ENCODE measurements at regions not wholly inside any gene's neighbourhood (a gene's known extent, or its start where the extent isn't known, plus 50 kb on each side); places are given as distances from the start of the nearest gene placed in this dataset.
"Not testable (repeated sequence)": the region's sequence is repeated elsewhere in the genome, so short reads cannot be mapped to it uniquely, and the experiment has no call there.

GRCh38 chr6:866316-866715 lies 173.4 kb upstream of the EXOC2 start:
- H3K27ac ChIP-seq: no peak overlapping the region
- no peak for DNase-seq
- H3K36me3 ChIP-seq (ENCODE audit: low read depth, missing control alignments): no peaks in the 10 kb centered on the region
- intact Hi-C loops (cut with DNase I; ENCODE audit: low total_unique reads): no loop called here
- no peak for TF ChIP-seq POLR2A (IDR thresholded peaks at IDR 0.05)
- no peak overlapping the region for H3K4me3 ChIP-seq
- H3K9me3 ChIP-seq: no peaks in the 10 kb centered on the region
- H3K27me3 ChIP-seq: no peaks in the 10 kb centered on the region
- WGBS, 2 donors: 81 to 82% methylated on average over 9 of the region's 9 CpGs
- no peaks in the 10 kb centered on the region for H3K4me1 ChIP-seq

- H3K27me3 ChIP-seq: no peaks in the 10 kb centered on the region
- intact Hi-C loops (cut with DNase I; ENCODE audit: low total_unique reads): no loop called here
Measured at GRCh38 chr6:865846-866245, 172.9 kb upstream of the EXOC2 start.

GRCh38 chr6:863831-864230 lies 170.9 kb upstream of the EXOC2 start:
- Histone ChIP-seq H3K9me3 (no peaks in the 10 kb centered on the region), H3K27me3 (no peaks in the 10 kb centered on the region), H3K27ac (no peak overlapping the region), H3K4me3 (no peak overlapping the region), H3K36me3 (ENCODE audit: low read depth, missing control alignments) (no peaks in the 10 kb centered on the region), H3K4me1 (no peaks in the 10 kb centered on the region)
- no peak for DNase-seq
- intact Hi-C loops (cut with DNase I; ENCODE audit: low total_unique reads): no loop called here
- no peak for TF ChIP-seq CTCF (IDR thresholded peaks at IDR 0.05)
- TF ChIP-seq POLR2A (IDR thresholded peaks at IDR 0.05): no peak
- 84 to 92% methylated on average over 2 of the region's 2 CpGs for WGBS, 2 donors

More at GRCh38 chr6:865846-866245, 172.9 kb upstream of the EXOC2 start:
- DNase-seq: no peak
- Histone ChIP-seq H3K4me1 (no peaks in the 10 kb centered on the region), H3K27ac (no peak overlapping the region), H3K4me3 (no peak overlapping the region), H3K36me3 (ENCODE audit: low read depth, missing control alignments) (no peaks in the 10 kb centered on the region), H3K9me3 (no peaks in the 10 kb centered on the region)
- no peak for TF ChIP-seq POLR2A (IDR thresholded peaks at IDR 0.05)
- WGBS, 2 donors: 82 to 87% methylated on average over 3 to 4 of the region's 4 CpGs

GRCh38 chr6:863127-863526 lies 170.2 kb upstream of the EXOC2 start:
- WGBS, 2 donors: 65% methylated on average over 3 of the region's 5 CpGs; no CpG with 5 or more reads in 1 of the 2 donors
- H3K9me3 ChIP-seq; H3K27me3 ChIP-seq; H3K27ac ChIP-seq; intact Hi-C loops (cut with DNase I; ENCODE audit: low total_unique reads); H3K36me3 ChIP-seq (ENCODE audit: low read depth, missing control alignments); DNase-seq; H3K4me1 ChIP-seq; H3K4me3 ChIP-seq: not testable (repeated sequence)

GRCh38 chr6:859936-860335 lies 167.0 kb upstream of the EXOC2 start:
- no peak overlapping the region for H3K4me3 ChIP-seq
- DNase-seq: no peak
- no peaks in the 10 kb centered on the region for H3K27me3 ChIP-seq
- no peaks in the 10 kb centered on the region for H3K36me3 ChIP-seq (ENCODE audit: low read depth, missing control alignments)
- no peak overlapping the region for H3K27ac ChIP-seq
- H3K9me3 ChIP-seq: no peaks in the 10 kb centered on the region
- 82 to 83% methylated on average over 3 to 4 of the region's 4 CpGs for WGBS, 2 donors
- no peaks in the 10 kb centered on the region for H3K4me1 ChIP-seq
- TF ChIP-seq CTCF (IDR thresholded peaks at IDR 0.05) (no peak), POLR2A (IDR thresholded peaks at IDR 0.05) (no peak)
- intact Hi-C loops (cut with DNase I; ENCODE audit: low total_unique reads): no loop called here

- TF ChIP-seq CTCF (IDR thresholded peaks at IDR 0.05): no peak
- TF ChIP-seq POLR2A (IDR thresholded peaks at IDR 0.05): no peak
- intact Hi-C loops (cut with DNase I; ENCODE audit: low total_unique reads): no loop called here
- H3K4me3 ChIP-seq: no peak overlapping the region
- 41 to 49% methylated on average over 10 to 12 of the region's 12 CpGs for WGBS, 2 donors
- H3K4me1 ChIP-seq: no peaks in the 10 kb centered on the region
- H3K27me3 ChIP-seq: no peaks in the 10 kb centered on the region
- DNase-seq: no peak
- no peak overlapping the region for H3K27ac ChIP-seq
- no peaks in the 10 kb centered on the region for H3K9me3 ChIP-seq
- no peaks in the 10 kb centered on the region for H3K36me3 ChIP-seq (ENCODE audit: low read depth, missing control alignments)
Measured at GRCh38 chr6:854406-855118, 161.6 kb upstream of the EXOC2 start.

- intact Hi-C loops (cut with DNase I; ENCODE audit: low total_unique reads); DNase-seq; H3K4me3 ChIP-seq; H3K4me1 ChIP-seq; H3K27ac ChIP-seq; H3K27me3 ChIP-seq; H3K9me3 ChIP-seq; H3K36me3 ChIP-seq (ENCODE audit: low read depth, missing control alignments): not testable (repeated sequence)
- 86 to 87% methylated on average over 5 of the region's 5 CpGs for WGBS, 2 donors
Measured at GRCh38 chr6:852216-852615, 159.3 kb upstream of the EXOC2 start.

All from testis (tissue), 2 donors.